CD4-positive, alpha-beta T cell (primary cell): ENCODE measurements at regions not wholly inside any gene's neighbourhood (a gene's known extent, or its start where the extent isn't known, plus 50 kb on each side); places are given as distances from the start of the nearest gene placed in this dataset.

Experiments used
- ATAC-seq: fragments of 200-7000 bp; cut with Tn5 transposase; one replicate; pipeline ENCODE4 v1.10.0; 2022; ENCODE audit warnings: mild to moderate bottlenecking; ENCODE audit not compliant: poor library complexity
- CTCF ChIA-PET: fragments of 350-600 bp; sonication (Branson Sonifier 250); formaldehyde crosslinking; loops from one replicate; lab custom pipeline; 2021; ENCODE audit warnings: antibody characterized with exemption, inconsistent platforms; lab: Charles Lee
- POLR2A ChIA-PET: fragments of 350-600 bp; sonication (Branson Sonifier 250); formaldehyde crosslinking; loops from one replicate; lab custom pipeline; 2021; ENCODE audit warnings: antibody characterized with exemption, inconsistent platforms; lab: Charles Lee
- DNase-seq, 14 experiments: peaks; one replicate each; pipeline ENCODE4 v3.0.0-alpha.2; 2013 to 2020; ENCODE audit warnings: mixed read lengths in 2 of 14
- H3K27ac ChIP-seq, 2 donors: one replicate each; pipeline versions ENCODE4 v1.5.1 to v1.7.0; 2013; ENCODE audit warnings: low read length in 2 of 2, low read depth in 1 of 2, mild to moderate bottlenecking in 1 of 2
- H3K27me3 ChIP-seq, 2 experiments: 1 replicate in 1 of 2; 2 replicates in 1 of 2; pipeline versions ENCODE4 v1.6.1 to v1.7.0; 2013; ENCODE audit warnings: low read length in 2 of 2, control low read depth in 1 of 2, mild to moderate bottlenecking in 1 of 2, moderate library complexity in 1 of 2; ENCODE audit not compliant: insufficient read depth in 2 of 2, control insufficient read depth in 1 of 2
- H3K36me3 ChIP-seq: one replicate; pipeline ENCODE4 v1.6.1; 2013; ENCODE audit warnings: low read length, control low read depth; ENCODE audit not compliant: insufficient read depth
- H3K4me1 ChIP-seq: one replicate; pipeline ENCODE4 v1.6.1; 2013; ENCODE audit warnings: low read length, control low read depth; ENCODE audit not compliant: insufficient read depth
- H3K4me3 ChIP-seq: one replicate; pipeline ENCODE4 v1.5.1; 2013; ENCODE audit warnings: mild to moderate bottlenecking, low read length, moderate library complexity
- H3K9me3 ChIP-seq, 2 experiments: 1 replicate in 1 of 2; 2 replicates in 1 of 2; pipeline versions ENCODE4 v1.6.1 to v1.7.0; 2013; ENCODE audit warnings: low read length in 2 of 2, mild to moderate bottlenecking in 2 of 2, control low read depth in 1 of 2, moderate library complexity in 1 of 2; ENCODE audit not compliant: control insufficient read depth in 1 of 2, insufficient read depth in 1 of 2
- H3K27ac Mint-ChIP-seq: one replicate; pipeline ENCODE4 v1.8.0; 2020; ENCODE audit warnings: mixed read lengths
- H3K27me3 Mint-ChIP-seq: one replicate; pipeline ENCODE4 v1.8.0; 2021; ENCODE audit warnings: mixed read lengths
- H3K36me3 Mint-ChIP-seq: one replicate; pipeline ENCODE4 v1.8.0; 2021; ENCODE audit warnings: low read depth, mixed read lengths
- H3K4me1 Mint-ChIP-seq: one replicate; pipeline ENCODE4 v1.8.0; 2021; ENCODE audit warnings: low read depth, mixed read lengths
- H3K4me3 Mint-ChIP-seq: one replicate; pipeline ENCODE4 v1.8.0; 2020; ENCODE audit warnings: mild to moderate bottlenecking, mixed read lengths
- H3K9me3 Mint-ChIP-seq: one replicate; pipeline ENCODE4 v1.8.0; 2020; ENCODE audit warnings: mixed read lengths
- CTCF ChIP-seq: fragments of 200-600 bp; IDR thresholded peaks from one replicate; pipeline ENCODE4 v1.8.0; 2022; ENCODE audit warnings: antibody characterized with exemption, mild to moderate bottlenecking
- intact Hi-C, 2 experiments: fragments of 100-400 bp; cut with DNase I in 1 of 2; cut with micrococcal nuclease in 1 of 2; formaldehyde crosslinking; loops; one replicate each; pipeline versions ENCODE4 v1.15.1 to v1.9.0; 2023 to 2025; cut with DNase I, micrococcal nuclease

GRCh38 chr10:111392159-111392558, 315.3 kb downstream of the ADRA2A start:
- Mint-ChIP-seq H3K27ac (no peak overlapping the region), H3K4me3 (no peak overlapping the region), H3K4me1 (no peaks in the 10 kb centered on the region), H3K9me3 (peaks cover 3% of the 10 kb centered on the region), H3K36me3 (no peaks in the 10 kb centered on the region), H3K27me3 (peaks cover 25% of the 10 kb centered on the region)
- no peaks in the 10 kb centered on the region for H3K27me3 ChIP-seq
- no peak for TF ChIP-seq CTCF
- H3K4me3 ChIP-seq = no peak overlapping the region
- intact Hi-C loops = no loop called here
- no peak overlapping the region for H3K27ac ChIP-seq
- no peaks in the 10 kb centered on the region for H3K36me3 ChIP-seq
- ChIA-PET POLR2A (no interaction called here), CTCF (no interaction called here)
- H3K9me3 ChIP-seq = no peaks in the 10 kb centered on the region
- DNase-seq (no peak), ATAC-seq (no peak)
- no peaks in the 10 kb centered on the region for H3K4me1 ChIP-seq

- no peak for ATAC-seq
- no peaks in the 10 kb centered on the region for H3K4me1 ChIP-seq
- no peaks in the 10 kb centered on the region for H3K4me1 Mint-ChIP-seq
- ChIA-PET CTCF (no interaction called here), POLR2A (no interaction called here)
- peaks cover 24% of the 10 kb centered on the region for H3K27me3 Mint-ChIP-seq
- TF ChIP-seq CTCF = no peak
- no peak overlapping the region for H3K4me3 Mint-ChIP-seq
- no peak overlapping the region for H3K27ac Mint-ChIP-seq
- H3K9me3 ChIP-seq = no peaks in the 10 kb centered on the region
- no peaks in the 10 kb centered on the region for H3K36me3 ChIP-seq
- H3K27me3 ChIP-seq = no peaks in the 10 kb centered on the region
- no peak overlapping the region for H3K27ac ChIP-seq
- peaks cover 3% of the 10 kb centered on the region for H3K9me3 Mint-ChIP-seq
- no peaks in the 10 kb centered on the region for H3K36me3 Mint-ChIP-seq
- intact Hi-C loops = no loop called here
- no peak overlapping the region for H3K4me3 ChIP-seq
- DNase-seq = no peak
Observed at GRCh38 chr10:111392910-111393309, 316.1 kb downstream of the ADRA2A start.

- DNase-seq = no peak
- H3K27me3 ChIP-seq = no peaks in the 10 kb centered on the region
- no peak for TF ChIP-seq CTCF
- no peaks in the 10 kb centered on the region for H3K4me1 Mint-ChIP-seq
- H3K9me3 Mint-ChIP-seq = no peaks in the 10 kb centered on the region
- intact Hi-C loops = no loop called here
- H3K4me3 ChIP-seq = no peak overlapping the region
- no peak overlapping the region for H3K27ac Mint-ChIP-seq
- H3K4me1 ChIP-seq = no peaks in the 10 kb centered on the region
- no peaks in the 10 kb centered on the region for H3K9me3 ChIP-seq
- H3K4me3 Mint-ChIP-seq = no peak overlapping the region
- ChIA-PET POLR2A (no interaction called here), CTCF (no interaction called here)
- H3K27me3 Mint-ChIP-seq = peaks cover 48% of the 10 kb centered on the region
- no peaks in the 10 kb centered on the region for H3K36me3 ChIP-seq
- ATAC-seq = no peak
- no peaks in the 10 kb centered on the region for H3K36me3 Mint-ChIP-seq
- H3K27ac ChIP-seq = no peak overlapping the region
Observed at GRCh38 chr10:111410740-111411139, 333.9 kb downstream of the ADRA2A start.
